NT2/D1 (cell line): ENCODE measurements at regions not wholly inside any gene's neighbourhood (a gene's known extent, or its start where the extent isn't known, plus 50 kb on each side); places are given as distances from the start of the nearest gene placed in this dataset.

Experiments used
- SUZ12 ChIP-seq: IDR thresholded peaks from 2 replicates; pipeline ENCODE4 v1.6.1; 2011; ENCODE audit not compliant: insufficient read length, insufficient read depth; ENCODE audit errors: extremely low read depth
- YY1 ChIP-seq: IDR thresholded peaks from 2 replicates; pipeline ENCODE4 v1.6.1; 2011; ENCODE audit not compliant: insufficient read length, insufficient read depth

- TF ChIP-seq YY1 (no peak), SUZ12 (no peak)
Observed at GRCh38 chr1:90187323-90187585, 192.3 kb downstream of the ZNF326 start.
